ENCODE measurements at regions not wholly inside any gene's neighbourhood (a gene's known extent, or its start where the extent isn't known, plus 50 kb on each side); places are given as distances from the start of the nearest gene placed in this dataset.

DNA sequence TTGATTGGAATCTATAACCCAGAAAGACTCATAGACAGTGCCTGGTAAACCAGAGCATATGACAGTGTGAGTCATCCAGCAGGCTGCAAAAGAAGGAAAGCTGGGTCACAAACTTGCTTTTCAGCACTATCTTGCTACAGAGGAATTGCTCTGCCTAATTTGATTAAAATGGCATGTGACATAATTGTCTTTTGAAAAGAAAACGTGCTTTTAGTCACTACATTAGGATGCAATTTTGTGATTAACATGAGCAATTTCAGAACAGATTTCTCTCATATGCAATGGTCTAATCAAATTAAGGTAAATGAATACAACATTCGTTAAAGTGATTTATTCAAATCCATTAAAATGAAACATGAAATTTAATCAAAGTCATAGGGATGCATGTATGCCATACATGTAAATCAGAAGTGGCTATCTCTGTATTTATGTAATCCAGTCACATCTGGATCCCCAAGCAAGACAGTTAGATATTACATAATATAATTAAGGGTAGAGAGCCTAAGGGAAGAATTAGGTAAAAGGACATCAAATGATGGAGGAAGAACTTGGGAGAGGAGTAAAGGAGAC, 400.0 kb upstream of the HTR1E start:
- H3K4me3 ChIP-seq: no peak overlapping the region
- 48 to 62% (median 61%) methylated on average over 2 of the region's 2 CpGs for WGBS, 4 donors
- no peaks in the 10 kb centered on the region for H3K27me3 ChIP-seq
- peaks cover 0 to 3% (median 0%) of the 10 kb centered on the region in 12 donors for H3K9me3 ChIP-seq
- intact Hi-C loops (cut with DNase I): no loop called here
- ATAC-seq (no peak), DNase-seq (no peak)
- no peak overlapping the region for H3K27ac ChIP-seq
- no peaks in the 10 kb centered on the region for H3K36me3 ChIP-seq
- TF ChIP-seq POLR2A (IDR thresholded peaks at IDR 0.05): no peak
- TF ChIP-seq, protein P1, sequence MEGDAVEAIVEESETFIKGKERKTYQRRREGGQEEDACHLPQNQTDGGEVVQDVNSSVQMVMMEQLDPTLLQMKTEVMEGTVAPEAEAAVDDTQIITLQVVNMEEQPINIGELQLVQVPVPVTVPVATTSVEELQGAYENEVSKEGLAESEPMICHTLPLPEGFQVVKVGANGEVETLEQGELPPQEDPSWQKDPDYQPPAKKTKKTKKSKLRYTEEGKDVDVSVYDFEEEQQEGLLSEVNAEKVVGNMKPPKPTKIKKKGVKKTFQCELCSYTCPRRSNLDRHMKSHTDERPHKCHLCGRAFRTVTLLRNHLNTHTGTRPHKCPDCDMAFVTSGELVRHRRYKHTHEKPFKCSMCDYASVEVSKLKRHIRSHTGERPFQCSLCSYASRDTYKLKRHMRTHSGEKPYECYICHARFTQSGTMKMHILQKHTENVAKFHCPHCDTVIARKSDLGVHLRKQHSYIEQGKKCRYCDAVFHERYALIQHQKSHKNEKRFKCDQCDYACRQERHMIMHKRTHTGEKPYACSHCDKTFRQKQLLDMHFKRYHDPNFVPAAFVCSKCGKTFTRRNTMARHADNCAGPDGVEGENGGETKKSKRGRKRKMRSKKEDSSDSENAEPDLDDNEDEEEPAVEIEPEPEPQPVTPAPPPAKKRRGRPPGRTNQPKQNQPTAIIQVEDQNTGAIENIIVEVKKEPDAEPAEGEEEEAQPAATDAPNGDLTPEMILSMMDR (IDR thresholded peaks at IDR 0.05): no peak
- H3K4me1 ChIP-seq: no peaks in the 10 kb centered on the region

DNA sequence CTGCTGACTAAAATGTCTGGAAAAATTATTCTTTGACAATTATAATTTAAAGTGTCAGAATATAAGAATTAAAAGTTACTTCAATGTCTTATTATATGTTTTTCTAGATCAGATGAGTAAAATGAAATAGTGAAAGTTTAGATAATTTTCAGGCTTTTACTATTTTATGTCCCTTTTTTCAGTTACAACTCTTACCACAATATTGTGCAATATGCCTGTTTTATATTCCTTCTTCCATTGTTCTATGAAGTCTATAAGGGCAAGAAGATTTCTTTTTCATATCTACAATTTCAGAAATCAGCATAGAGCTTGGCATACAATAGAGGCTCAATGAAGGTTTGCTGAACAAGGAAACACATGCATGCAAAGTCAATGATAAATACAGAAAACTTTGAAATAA, 401.2 kb upstream of the HTR1E start:
- ATAC-seq (no peak), DNase-seq (no peak)
- no peaks in the 10 kb centered on the region for H3K36me3 ChIP-seq
- no peak for TF ChIP-seq POLR2A (IDR thresholded peaks at IDR 0.05)
- TF ChIP-seq, protein P1 (IDR thresholded peaks at IDR 0.05): no peak
- no peaks in the 10 kb centered on the region for H3K4me1 ChIP-seq
- H3K9me3 ChIP-seq: peaks cover 0 to 3% (median 0%) of the 10 kb centered on the region in 12 donors
- intact Hi-C loops (cut with DNase I): no loop called here
- H3K27ac ChIP-seq: no peak overlapping the region
- no peaks in the 10 kb centered on the region for H3K27me3 ChIP-seq
- no peak overlapping the region for H3K4me3 ChIP-seq

DNA sequence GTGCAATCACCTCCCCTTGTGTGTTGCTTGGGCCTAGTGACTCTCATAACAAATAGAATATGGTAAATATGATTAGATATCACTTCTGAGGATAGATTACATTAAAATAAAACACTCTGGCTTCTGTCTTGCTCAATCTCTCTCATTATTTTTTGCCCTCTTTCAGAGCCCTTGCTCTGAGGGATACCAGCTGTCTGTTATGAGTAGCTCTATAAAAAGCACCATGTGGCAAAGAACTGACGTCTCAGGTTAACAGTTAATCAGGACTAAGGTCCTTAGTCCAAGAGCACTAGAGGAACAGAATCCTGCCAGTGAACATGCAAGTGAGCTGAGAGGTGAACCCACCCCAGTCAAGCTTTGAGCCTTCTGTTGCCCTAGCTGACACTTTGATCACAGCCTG, 402.2 kb upstream of the HTR1E start:
- DNase-seq (no peak), ATAC-seq (no peak)
- no peak overlapping the region for H3K27ac ChIP-seq
- H3K27me3 ChIP-seq: no peaks in the 10 kb centered on the region
- WGBS, 4 donors: 11 to 27% (median 19%) methylated on average over 1 of the region's 1 CpG
- intact Hi-C loops (cut with DNase I): no loop called here
- TF ChIP-seq POLR2A (IDR thresholded peaks at IDR 0.05): no peak
- TF ChIP-seq, protein P1 (IDR thresholded peaks at IDR 0.05): no peak
- no peaks in the 10 kb centered on the region for H3K36me3 ChIP-seq
- no peak overlapping the region for H3K4me3 ChIP-seq
- H3K4me1 ChIP-seq: no peaks in the 10 kb centered on the region
- peaks cover 0 to 4% (median 0%) of the 10 kb centered on the region in 12 donors for H3K9me3 ChIP-seq

DNA sequence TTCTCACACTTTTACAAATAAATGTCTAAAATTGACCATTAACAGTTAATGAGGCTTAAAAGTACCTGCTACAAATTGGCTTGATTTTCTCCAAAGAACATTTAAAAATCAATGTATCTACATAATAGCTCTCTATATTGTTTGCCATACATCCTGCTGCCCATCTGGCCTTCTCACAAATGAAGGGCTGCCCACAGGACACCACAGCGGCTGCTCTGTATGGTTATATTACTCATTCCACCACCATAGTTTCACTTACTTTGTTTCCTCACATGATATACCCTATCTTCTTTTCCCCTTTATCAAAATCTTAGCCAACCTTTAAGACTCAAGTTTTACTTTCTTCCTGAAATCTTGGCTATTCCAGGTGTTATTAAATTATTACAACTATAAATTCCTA, 407.7 kb upstream of the HTR1E start:
- peaks cover 0 to 21% (median 0%) of the 10 kb centered on the region in 12 donors for H3K9me3 ChIP-seq

More for the DNA sequence above, 407.7 kb upstream of the HTR1E start:
- ATAC-seq (no peak), DNase-seq (no peak)
- intact Hi-C loops (cut with DNase I): no loop called here
- WGBS, 4 donors: 86 to 91% (median 89%) methylated on average over 1 of the region's 1 CpG
- TF ChIP-seq POLR2A (IDR thresholded peaks at IDR 0.05): no peak
- TF ChIP-seq, protein P1 (IDR thresholded peaks at IDR 0.05): no peak
- no peaks in the 10 kb centered on the region for H3K4me1 ChIP-seq
- no peaks in the 10 kb centered on the region for H3K36me3 ChIP-seq
- no peaks in the 10 kb centered on the region for H3K27me3 ChIP-seq
- H3K27ac ChIP-seq: no peak overlapping the region
- H3K4me3 ChIP-seq: no peak overlapping the region
